ENCODE measurements at regions not wholly inside any gene's neighbourhood (a gene's known extent, or its start where the extent isn't known, plus 50 kb on each side); places are given as distances from the start of the nearest gene placed in this dataset.

DNA sequence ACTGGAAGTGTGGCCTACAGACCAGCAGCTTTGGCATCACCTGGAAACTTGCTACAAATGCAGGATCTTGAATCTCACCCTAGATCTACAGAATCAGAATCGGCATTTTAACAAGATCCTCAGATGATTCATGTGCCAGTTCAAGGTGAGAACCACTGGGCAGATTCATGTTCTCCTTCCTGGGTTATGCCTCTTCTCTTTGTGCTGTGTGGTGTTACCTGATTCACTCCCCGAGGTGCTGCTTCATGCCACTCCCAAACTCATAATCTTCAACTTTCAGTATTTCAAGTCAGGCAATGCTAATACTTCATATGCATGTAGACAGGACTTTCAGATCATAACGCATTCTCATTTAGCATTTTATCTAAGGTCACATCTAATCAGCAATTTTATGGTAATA is 427.7 kb downstream of the FOXO1 start:
- TF ChIP-seq, protein P1, sequence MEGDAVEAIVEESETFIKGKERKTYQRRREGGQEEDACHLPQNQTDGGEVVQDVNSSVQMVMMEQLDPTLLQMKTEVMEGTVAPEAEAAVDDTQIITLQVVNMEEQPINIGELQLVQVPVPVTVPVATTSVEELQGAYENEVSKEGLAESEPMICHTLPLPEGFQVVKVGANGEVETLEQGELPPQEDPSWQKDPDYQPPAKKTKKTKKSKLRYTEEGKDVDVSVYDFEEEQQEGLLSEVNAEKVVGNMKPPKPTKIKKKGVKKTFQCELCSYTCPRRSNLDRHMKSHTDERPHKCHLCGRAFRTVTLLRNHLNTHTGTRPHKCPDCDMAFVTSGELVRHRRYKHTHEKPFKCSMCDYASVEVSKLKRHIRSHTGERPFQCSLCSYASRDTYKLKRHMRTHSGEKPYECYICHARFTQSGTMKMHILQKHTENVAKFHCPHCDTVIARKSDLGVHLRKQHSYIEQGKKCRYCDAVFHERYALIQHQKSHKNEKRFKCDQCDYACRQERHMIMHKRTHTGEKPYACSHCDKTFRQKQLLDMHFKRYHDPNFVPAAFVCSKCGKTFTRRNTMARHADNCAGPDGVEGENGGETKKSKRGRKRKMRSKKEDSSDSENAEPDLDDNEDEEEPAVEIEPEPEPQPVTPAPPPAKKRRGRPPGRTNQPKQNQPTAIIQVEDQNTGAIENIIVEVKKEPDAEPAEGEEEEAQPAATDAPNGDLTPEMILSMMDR (IDR thresholded peaks at IDR 0.05; ENCODE audit: insufficient read depth, low read depth, low read length), result no peak
- no peak for TF ChIP-seq EZH2 (IDR thresholded peaks at IDR 0.05; ENCODE audit: insufficient read depth, low read length)

Data from astrocyte (in vitro differentiated cells and primary cell).